ENCODE measurements at regions not wholly inside any gene's neighbourhood (a gene's known extent, or its start where the extent isn't known, plus 50 kb on each side); places are given as distances from the start of the nearest gene placed in this dataset.

DNA sequence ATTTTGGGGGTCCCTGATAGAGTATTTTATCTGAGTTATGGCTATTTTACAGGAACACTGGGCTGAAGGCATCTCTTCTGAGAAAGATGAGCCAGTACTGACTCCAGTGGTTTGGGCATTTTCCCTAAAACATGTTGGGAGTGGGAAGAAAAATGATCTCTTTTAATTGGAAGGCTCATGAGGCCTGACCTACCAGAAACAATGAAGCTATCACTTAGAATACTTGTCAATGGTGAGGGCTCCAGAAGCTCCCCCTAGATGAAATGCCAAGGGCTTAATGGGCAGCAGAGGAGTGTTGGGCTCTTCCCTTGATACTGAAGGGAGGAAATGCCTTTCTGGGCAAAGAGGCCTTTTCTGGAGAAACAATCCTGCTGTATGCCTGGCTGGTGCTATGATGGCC is 63.5 kb upstream of the BDNF start:
- no peak for DNase-seq

- DNase-seq: no peak
Observed at GRCh38 chr11:27761356-27761755, 61.1 kb upstream of the BDNF start.

GRCh38 chr11:27757953-27758352 is 57.7 kb upstream of the BDNF start:
- no peak for DNase-seq

GRCh38 chr11:27754035-27755017 is 54.1 kb upstream of the BDNF start:
- peak; percentile 15 for DNase-seq

Measured in right kidney (tissue), 1 donor.